GM12878 (cell line): ENCODE measurements at regions not wholly inside any gene's neighbourhood (a gene's known extent, or its start where the extent isn't known, plus 50 kb on each side); places are given as distances from the start of the nearest gene placed in this dataset.

Experiments used
- TF ChIP-seq, protein P1 (sequence below), 3 experiments: IDR thresholded peaks in 2 of 3; conservative IDR thresholded peaks in 1 of 3; 2 replicates each; pipeline ENCODE4 v1.5.1; 2011; ENCODE audit warnings: low read depth in 3 of 3, low read length in 3 of 3, mild to moderate bottlenecking in 3 of 3, control low read depth in 2 of 3, moderate library complexity in 2 of 3, inconsistent platforms in 1 of 3, mixed read lengths in 1 of 3; ENCODE audit not compliant: control insufficient read depth in 2 of 3, insufficient read depth in 1 of 3; ENCODE audit errors: extremely low read depth in 1 of 3
- TF ChIP-seq, protein P2 (sequence below): fragments of 450-650 bp; IDR thresholded peaks from 2 replicates; pipeline ENCODE4 v1.6.1; 2017; ENCODE audit warnings: mild to moderate bottlenecking, moderate library complexity

DNA sequence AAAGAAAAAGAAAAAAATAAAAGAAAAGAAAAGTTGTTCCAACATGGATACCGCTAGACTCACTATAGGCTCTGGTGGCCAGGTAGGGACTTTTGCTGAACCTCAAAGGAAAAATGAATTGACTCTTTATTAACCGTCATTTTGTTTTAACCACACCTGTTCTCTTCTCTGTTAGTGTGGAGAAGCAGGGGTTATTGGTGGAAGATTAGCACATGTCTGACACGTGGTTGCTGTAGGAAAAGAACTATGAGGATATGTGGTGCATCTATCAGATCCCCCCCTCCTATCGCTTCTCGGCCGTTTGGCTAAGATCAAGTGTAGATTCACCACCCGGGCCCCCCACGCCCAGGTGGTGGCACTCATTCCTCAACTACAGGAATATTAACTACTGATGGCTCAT, 212.4 kb upstream of the ZNF184 start:
- TF ChIP-seq, protein P1, sequence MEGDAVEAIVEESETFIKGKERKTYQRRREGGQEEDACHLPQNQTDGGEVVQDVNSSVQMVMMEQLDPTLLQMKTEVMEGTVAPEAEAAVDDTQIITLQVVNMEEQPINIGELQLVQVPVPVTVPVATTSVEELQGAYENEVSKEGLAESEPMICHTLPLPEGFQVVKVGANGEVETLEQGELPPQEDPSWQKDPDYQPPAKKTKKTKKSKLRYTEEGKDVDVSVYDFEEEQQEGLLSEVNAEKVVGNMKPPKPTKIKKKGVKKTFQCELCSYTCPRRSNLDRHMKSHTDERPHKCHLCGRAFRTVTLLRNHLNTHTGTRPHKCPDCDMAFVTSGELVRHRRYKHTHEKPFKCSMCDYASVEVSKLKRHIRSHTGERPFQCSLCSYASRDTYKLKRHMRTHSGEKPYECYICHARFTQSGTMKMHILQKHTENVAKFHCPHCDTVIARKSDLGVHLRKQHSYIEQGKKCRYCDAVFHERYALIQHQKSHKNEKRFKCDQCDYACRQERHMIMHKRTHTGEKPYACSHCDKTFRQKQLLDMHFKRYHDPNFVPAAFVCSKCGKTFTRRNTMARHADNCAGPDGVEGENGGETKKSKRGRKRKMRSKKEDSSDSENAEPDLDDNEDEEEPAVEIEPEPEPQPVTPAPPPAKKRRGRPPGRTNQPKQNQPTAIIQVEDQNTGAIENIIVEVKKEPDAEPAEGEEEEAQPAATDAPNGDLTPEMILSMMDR (IDR thresholded peaks at IDR 0.05 in 2 of 3, conservative IDR thresholded peaks at IDR 0.05 in 1 of 3; ENCODE audit: control insufficient read depth in 2 of 3, extremely low read depth in 1 of 3, insufficient read depth in 1 of 3, low read depth in 3 of 3, low read length in 3 of 3), result no peak
- TF ChIP-seq, protein P2, sequence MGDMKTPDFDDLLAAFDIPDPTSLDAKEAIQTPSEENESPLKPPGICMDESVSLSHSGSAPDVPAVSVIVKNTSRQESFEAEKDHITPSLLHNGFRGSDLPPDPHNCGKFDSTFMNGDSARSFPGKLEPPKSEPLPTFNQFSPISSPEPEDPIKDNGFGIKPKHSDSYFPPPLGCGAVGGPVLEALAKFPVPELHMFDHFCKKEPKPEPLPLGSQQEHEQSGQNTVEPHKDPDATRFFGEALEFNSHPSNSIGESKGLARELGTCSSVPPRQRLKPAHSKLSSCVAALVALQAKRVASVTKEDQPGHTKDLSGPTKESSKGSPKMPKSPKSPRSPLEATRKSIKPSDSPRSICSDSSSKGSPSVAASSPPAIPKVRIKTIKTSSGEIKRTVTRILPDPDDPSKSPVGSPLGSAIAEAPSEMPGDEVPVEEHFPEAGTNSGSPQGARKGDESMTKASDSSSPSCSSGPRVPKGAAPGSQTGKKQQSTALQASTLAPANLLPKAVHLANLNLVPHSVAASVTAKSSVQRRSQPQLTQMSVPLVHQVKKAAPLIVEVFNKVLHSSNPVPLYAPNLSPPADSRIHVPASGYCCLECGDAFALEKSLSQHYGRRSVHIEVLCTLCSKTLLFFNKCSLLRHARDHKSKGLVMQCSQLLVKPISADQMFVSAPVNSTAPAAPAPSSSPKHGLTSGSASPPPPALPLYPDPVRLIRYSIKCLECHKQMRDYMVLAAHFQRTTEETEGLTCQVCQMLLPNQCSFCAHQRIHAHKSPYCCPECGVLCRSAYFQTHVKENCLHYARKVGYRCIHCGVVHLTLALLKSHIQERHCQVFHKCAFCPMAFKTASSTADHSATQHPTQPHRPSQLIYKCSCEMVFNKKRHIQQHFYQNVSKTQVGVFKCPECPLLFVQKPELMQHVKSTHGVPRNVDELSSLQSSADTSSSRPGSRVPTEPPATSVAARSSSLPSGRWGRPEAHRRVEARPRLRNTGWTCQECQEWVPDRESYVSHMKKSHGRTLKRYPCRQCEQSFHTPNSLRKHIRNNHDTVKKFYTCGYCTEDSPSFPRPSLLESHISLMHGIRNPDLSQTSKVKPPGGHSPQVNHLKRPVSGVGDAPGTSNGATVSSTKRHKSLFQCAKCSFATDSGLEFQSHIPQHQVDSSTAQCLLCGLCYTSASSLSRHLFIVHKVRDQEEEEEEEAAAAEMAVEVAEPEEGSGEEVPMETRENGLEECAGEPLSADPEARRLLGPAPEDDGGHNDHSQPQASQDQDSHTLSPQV, result no peak
